ENCODE measurements at regions not wholly inside any gene's neighbourhood (a gene's known extent, or its start where the extent isn't known, plus 50 kb on each side); places are given as distances from the start of the nearest gene placed in this dataset.
"Not testable (repeated sequence)": the region's sequence is repeated elsewhere in the genome, so short reads cannot be mapped to it uniquely, and the experiment has no call there.

DNA sequence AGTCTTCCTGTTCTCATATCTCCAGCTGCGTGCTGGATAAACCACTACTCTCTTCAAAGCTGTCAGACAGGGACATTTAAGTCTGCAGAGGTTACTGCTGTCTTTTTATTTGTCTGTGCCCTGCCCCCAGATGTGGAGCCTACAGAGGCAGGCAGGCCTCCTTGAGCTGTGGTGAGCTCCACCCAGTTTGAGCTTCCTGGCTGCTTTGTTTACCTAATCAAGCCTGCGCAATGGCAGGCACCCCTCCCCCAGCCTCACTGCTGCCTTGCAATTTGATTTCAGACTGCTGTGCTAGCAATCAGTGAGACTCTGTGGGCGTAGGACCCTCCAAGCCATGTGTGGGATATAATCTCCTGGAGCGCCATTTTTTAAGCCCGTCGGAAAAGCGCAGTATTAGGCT lies 331.8 kb upstream of the PRR16 start:
- H3K9ac ChIP-seq (ENCODE audit: insufficient read depth, low read depth, low read length); ATAC-seq; BruUV-seq (replicated peaks); H3K36me3 ChIP-seq (replicated peaks in 1 of 2; ENCODE audit: control insufficient read depth in 1 of 2, insufficient read depth in 2 of 2, low read length in 2 of 2); H4K20me1 ChIP-seq (ENCODE audit: insufficient read depth, low read length); intact Hi-C loops (cut with micrococcal nuclease; ENCODE audit: unreplicated experiment); FAIRE-seq; H3K27ac ChIP-seq (ENCODE audit: extremely low read length, insufficient read depth, low read length); H2AFZ ChIP-seq (ENCODE audit: low read length); H3K4me1 ChIP-seq (ENCODE audit: insufficient read depth, low read length); in situ Hi-C loops (cut with HindIII; ENCODE audit: extremely low pct_ligation_motif_present, low pct_unique_long_range_greater_than_20kb); POLR2A ChIA-PET; H3K9me3 ChIP-seq (ENCODE audit: low read length); H3K79me2 ChIP-seq (ENCODE audit: insufficient read depth, low read length); H3K4me3 ChIP-seq (replicated peaks in 1 of 3; ENCODE audit: insufficient read depth in 1 of 3, low read depth in 2 of 3, low read length in 3 of 3); CTCF ChIA-PET (ENCODE audit: low intra/inter-chr PET ratio, low total read pairs); H3K4me2 ChIP-seq (ENCODE audit: low read depth, low read length); H3K27me3 ChIP-seq (ENCODE audit: control insufficient read depth in 1 of 2, insufficient read depth in 2 of 2, low read length in 2 of 2); DNase-seq (ENCODE audit: low spot score); TF ChIP-seq FOXA1 (IDR thresholded peaks at IDR 0.05): not testable (repeated sequence)
- 72% methylated on average over 7 of the region's 7 CpGs for WGBS (ENCODE audit: low lambda C conversion rate)
- peak; percentile 83 for TF ChIP-seq ZNF281 (CRISPR knock-in tag; IDR thresholded peaks at IDR 0.05; ENCODE audit: borderline replicate concordance)
- TF ChIP-seq FOXA1 (CRISPR knock-in tag; IDR thresholded peaks at IDR 0.05), result peak; percentile 56
- peak; percentile 44; the same call in 1 of the 2 replicates for TF ChIP-seq FOSL2 (CRISPR knock-in tag; IDR thresholded peaks at IDR 0.05)
- peak; percentile 31; the same call in 1 of the 2 replicates for TF ChIP-seq ARID5B (CRISPR knock-in tag; IDR thresholded peaks at IDR 0.05)
- peak; percentile 27; the same call in 1 of the 2 replicates for TF ChIP-seq FOXA3 (CRISPR knock-in tag; IDR thresholded peaks at IDR 0.05)

Measured in HepG2 (cell line).